Amniotic epithelial cell (primary cell): ENCODE measurements at regions not wholly inside any gene's neighbourhood (a gene's known extent, or its start where the extent isn't known, plus 50 kb on each side); places are given as distances from the start of the nearest gene placed in this dataset.

Source experiments
- DNase-seq: peaks from one replicate; pipeline ENCODE4 v3.0.0-alpha.2; 2010; ENCODE audit warnings: low read depth

DNA sequence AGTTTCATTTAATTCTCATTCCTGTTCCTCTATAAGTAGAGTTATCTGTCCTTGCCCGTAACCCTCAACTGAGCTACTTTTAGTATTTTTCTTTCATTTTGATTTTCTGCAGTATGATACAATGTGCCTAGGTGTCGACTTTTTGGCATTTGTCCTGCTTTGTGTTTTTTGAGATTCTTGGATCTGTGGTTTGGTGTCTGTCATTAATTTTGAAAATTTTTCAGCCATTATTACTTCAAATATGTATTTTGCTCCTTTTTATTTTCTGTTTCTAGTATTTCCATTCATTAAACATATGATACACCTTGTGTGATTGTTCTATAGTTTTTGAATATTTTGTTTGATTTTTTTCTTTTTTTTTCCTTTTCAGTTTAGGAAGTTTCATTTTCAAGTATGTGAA, 598.9 kb downstream of the SPOCK3 start:
- no peak for DNase-seq

DNA sequence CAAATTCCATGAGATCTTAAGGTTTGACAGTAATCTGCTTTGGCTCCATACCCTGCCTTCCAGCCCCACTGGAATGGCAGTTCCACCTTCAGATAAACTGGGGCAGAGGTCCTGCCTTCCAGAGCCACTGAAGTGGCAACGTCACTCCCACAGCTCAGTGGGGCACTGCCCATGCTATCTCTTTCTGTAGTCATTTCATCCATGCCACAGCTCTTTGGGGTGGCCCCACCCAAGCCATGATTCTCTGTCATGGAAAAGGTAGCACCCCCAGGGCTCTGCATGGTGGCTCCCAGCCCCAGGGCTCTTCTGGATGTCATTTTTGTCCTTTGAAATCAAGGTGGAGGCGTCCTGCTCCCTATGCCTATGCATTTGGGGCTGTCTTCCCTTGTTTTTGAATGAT, 596.5 kb downstream of the SPOCK3 start:
- DNase-seq = no peak

GRCh38 chr4:166655231-166655630, 579.1 kb downstream of the SPOCK3 start:
- DNase-seq = no peak

- DNase-seq = no peak
Observed at GRCh38 chr4:166655705-166656104, 578.6 kb downstream of the SPOCK3 start.

DNA sequence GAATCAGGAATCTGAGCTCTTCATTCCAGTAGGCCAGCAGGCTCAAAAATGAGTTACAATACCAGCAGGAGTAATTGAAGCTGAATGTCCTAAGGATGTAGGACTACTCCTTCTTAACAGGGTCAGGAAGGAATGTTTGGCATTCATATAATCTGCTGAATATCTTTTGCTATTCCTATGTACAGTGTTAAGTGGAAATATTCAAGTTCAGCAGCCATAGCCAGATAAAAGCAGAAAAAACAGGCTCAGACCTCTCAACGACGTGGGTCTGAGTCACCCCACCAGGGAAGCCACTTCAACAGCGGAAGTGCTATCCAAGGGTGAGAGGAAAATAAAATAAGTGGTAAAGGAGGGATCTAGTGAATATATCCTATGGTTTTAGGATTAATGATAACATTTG, 577.0 kb downstream of the SPOCK3 start:
- DNase-seq = peak; percentile 47

- no peak for DNase-seq
Observed at GRCh38 chr4:166658585-166658984, 575.7 kb downstream of the SPOCK3 start.

DNA sequence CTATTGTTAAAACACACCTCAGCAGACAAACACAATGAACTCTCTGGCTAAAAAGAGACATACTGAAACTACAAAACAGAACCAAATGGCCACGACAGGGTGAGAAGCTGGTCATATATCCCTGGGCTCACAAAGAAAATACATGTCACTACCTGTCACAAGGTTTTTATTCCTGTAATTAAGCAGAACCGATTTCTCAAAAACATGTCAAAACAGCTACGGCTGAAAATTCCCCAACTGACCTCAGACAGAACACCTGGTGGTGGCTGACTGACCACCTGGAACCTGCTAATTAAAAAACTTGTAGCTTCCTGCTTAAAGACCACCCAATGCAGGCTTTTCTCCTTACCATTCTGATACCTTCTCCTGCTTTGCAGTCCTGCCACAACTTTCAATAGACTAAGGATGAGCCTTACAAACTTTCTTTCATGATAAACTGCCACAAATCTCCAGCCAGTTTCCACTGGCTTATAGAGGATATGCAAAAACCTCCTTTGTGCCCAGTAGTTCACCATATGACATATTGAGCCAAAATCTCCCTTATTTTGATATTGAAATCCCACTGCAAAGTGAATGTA, 571.9 kb downstream of the SPOCK3 start:
- DNase-seq = no peak

DNA sequence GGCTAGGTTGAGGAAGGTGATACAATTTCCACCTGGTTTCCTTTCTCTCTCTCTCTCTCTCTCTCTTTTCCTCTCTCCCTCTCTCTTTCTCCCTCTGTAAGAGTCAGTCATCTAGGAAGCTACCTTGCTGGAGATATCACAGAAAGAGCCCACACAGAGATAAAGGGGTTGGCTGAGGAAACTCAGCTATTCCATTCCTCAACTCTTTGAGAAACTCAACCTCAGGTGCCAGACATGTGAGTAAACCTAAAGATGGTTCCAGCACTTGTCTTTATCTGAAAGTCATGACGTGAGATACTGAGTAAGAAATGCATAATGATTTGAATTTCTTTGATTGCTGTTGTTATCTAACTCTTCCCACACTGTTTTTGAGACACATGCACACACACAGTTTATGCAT, 564.0 kb downstream of the SPOCK3 start:
- peak; percentile 39 for DNase-seq

- no peak for DNase-seq
Observed at GRCh38 chr4:166673911-166674310, 560.4 kb downstream of the SPOCK3 start.

DNA sequence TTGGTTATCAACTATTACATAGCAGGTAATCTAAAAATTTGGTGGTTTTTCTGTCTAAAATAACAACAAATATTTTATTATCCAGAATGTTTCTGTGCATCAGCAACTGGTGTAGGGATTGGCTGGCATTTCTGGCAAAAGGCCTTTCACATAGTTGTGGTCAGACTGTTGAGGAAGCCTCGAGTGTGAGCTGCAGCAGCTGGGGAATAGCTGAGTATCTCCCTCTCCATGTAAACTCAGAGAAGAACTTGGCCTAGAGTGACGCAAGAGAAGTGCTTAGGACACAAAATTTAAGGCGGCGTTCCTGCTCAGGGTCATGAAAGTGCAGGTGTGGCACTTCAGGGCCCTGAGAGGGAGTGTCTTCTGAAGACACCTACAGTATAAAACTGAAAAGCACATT, 558.9 kb downstream of the SPOCK3 start:
- DNase-seq = peak; percentile 93

DNA sequence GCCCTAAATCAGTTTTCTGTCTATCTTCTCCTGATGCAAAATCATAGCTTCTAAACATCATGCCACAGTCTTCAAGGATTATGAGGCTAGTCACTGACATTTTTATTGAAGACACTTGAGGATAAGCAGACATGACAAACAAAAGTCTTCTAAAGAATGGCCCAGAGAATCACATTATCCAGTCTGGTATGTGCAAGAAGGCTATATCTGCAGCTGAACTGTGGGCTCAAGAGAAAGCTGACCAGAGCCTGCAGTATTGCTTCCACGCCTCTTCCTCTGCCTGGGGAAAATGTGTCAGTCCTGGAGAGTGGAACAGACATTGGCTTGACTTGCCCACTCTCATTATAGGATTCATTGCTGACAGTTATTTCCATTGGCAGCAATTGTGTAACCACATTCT, 553.5 kb downstream of the SPOCK3 start:
- no peak for DNase-seq

DNA sequence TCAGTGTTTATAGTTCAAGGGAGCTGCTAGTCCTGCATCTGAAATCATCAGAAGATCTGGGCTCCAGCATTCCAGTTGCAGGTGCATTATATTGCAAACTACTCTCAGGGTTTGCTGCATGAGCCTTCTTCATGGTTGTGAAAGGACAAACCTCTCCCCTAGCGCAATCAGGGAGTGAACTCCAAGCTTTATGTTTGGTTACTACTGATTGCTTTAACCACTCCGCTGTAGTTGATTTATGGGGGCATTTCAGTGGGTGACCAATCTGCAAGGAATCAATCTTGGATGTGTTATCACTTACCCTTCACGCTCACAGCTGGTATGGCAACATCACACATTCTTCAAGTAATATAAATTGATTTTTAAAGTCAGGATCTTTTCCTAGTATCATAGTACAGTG, 552.1 kb downstream of the SPOCK3 start:
- DNase-seq = peak; percentile 7
